ENCODE measurements at regions not wholly inside any gene's neighbourhood (a gene's known extent, or its start where the extent isn't known, plus 50 kb on each side); places are given as distances from the start of the nearest gene placed in this dataset.

DNA sequence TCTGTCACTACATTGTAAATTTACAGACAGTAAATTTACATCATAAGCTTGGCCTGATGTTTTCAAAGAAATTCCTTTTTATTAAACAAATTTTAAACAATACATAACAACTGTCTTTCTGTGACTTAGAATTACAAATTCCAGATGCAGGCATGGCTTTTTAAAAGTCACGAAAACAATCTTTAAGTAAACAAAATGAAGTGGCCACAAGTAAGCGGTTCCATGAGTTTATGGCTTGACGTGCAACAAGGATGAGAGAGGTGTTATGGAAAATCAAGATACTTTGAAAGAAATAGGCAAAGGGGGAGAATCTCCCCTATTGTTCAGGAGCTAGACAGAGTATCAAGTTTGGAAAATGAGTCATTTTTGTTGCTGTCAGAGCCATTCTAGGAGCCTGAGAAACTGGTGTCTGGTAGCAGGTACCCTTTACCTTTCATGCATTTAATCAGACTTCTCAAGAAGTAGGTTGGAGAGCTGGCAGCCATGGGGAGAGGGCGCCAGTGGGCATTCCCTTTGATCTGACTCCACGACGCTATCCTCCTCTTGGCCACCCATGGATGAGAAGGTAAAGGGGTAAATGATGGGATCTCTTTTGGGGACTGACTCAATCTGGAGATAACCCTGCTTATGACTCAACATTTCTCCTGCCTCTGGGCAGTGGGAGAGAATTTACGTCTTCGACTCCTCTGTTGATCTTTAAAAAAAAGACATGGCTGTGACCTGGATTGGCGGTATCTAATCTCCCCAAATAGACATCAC, 217.2 kb downstream of the SPRY1 start:
- Mint-ChIP-seq H3K27me3 (ENCODE audit: insufficient read depth) (peaks cover 4% of the 10 kb centered on the region), H3K4me1 (ENCODE audit: low read depth) (peaks cover 10% of the 10 kb centered on the region; the same call in 1 of the 2 replicates), H3K4me3 (no peak overlapping the region), H3K9me3 (no peaks in the 10 kb centered on the region), H3K36me3 (ENCODE audit: low read depth) (no peaks in the 10 kb centered on the region), H3K27ac (no peak overlapping the region)
- DNase-seq = no peak
- TF ChIP-seq, protein P1, sequence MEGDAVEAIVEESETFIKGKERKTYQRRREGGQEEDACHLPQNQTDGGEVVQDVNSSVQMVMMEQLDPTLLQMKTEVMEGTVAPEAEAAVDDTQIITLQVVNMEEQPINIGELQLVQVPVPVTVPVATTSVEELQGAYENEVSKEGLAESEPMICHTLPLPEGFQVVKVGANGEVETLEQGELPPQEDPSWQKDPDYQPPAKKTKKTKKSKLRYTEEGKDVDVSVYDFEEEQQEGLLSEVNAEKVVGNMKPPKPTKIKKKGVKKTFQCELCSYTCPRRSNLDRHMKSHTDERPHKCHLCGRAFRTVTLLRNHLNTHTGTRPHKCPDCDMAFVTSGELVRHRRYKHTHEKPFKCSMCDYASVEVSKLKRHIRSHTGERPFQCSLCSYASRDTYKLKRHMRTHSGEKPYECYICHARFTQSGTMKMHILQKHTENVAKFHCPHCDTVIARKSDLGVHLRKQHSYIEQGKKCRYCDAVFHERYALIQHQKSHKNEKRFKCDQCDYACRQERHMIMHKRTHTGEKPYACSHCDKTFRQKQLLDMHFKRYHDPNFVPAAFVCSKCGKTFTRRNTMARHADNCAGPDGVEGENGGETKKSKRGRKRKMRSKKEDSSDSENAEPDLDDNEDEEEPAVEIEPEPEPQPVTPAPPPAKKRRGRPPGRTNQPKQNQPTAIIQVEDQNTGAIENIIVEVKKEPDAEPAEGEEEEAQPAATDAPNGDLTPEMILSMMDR (IDR thresholded peaks at IDR 0.05) = no peak

DNA sequence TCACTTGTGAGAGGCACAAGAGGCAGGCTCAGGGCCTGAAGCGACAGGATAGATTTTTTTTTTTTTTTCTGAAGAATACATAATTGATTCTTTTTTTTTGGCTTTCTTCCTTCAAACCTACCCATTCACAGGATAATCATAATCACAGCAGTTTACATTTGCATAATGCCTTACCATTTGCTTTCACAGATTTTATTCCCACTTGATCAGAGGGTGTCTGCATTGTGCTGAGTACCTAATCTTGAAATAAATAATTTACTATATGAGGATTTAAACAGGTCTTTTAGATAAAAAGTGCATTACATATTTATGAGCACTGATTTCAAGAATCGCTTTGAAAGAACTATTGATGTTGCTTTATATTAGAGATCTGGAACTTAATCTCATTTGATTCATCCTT, 219.3 kb downstream of the SPRY1 start:
- Mint-ChIP-seq H3K4me1 (ENCODE audit: low read depth) (peaks cover 10% of the 10 kb centered on the region; the same call in 1 of the 2 replicates), H3K27ac (no peak overlapping the region), H3K36me3 (ENCODE audit: low read depth) (no peaks in the 10 kb centered on the region), H3K27me3 (ENCODE audit: insufficient read depth) (peaks cover 1% of the 10 kb centered on the region; the same call in 1 of the 2 replicates), H3K9me3 (no peaks in the 10 kb centered on the region), H3K4me3 (no peak overlapping the region)
- no peak for DNase-seq
- TF ChIP-seq, protein P1 (IDR thresholded peaks at IDR 0.05) = no peak

DNA sequence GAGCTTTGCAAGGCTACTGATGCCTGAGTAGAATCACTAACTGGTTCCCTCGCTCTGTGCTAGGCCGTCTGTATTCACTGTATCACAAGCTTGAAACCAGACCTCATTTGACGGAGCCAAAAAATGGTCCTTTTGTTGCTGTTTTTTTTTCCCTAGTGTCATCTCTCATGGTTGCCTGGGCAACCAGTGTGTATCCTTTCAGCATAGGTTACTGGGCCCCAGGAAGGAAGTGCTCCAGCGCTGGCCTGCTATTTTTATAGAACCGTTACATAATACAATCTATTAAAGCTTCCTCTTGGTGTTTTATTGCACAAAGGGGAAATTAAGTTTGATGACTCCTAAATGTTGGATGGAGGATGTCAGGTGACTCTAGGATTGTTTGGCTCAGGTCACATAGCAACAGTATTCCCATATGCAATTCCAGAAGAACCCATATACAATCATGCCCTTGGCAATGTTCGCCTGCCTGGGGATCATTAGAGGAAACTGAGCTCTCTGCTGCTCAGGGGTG, 220.4 kb downstream of the SPRY1 start:
- peak overlapping the region; percentile 40; the same call in 1 of the 2 replicates for H3K27ac Mint-ChIP-seq
- TF ChIP-seq, protein P1 (IDR thresholded peaks at IDR 0.05) = no peak
- no peaks in the 10 kb centered on the region for H3K36me3 Mint-ChIP-seq (ENCODE audit: low read depth)
- peak; percentile 53 for DNase-seq
- H3K4me1 Mint-ChIP-seq (ENCODE audit: low read depth) = peaks cover 10% of the 10 kb centered on the region; the same call in 1 of the 2 replicates
- no peak overlapping the region for H3K4me3 Mint-ChIP-seq
- H3K9me3 Mint-ChIP-seq = no peaks in the 10 kb centered on the region
- H3K27me3 Mint-ChIP-seq (ENCODE audit: insufficient read depth) = peaks cover 1% of the 10 kb centered on the region; the same call in 1 of the 2 replicates

DNA sequence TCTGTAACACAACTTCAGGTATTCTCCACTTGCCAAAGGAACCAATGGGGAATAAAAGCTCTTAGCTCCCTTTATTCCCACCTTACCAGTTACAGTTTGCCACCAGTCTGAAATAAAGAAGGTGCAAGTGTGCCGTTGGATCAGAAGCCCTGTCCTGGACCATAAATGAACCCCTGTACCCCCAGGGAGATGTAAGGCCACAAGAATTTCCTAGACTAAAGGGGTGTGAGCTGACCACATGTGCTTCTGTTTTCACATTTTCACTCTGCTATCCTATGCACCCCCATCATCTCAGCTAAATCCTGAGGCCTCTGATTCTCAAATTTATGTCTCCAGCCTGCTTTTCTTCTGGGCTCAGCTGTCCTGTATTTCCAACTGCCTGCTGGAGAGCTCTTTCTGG, 221.2 kb downstream of the SPRY1 start:
- H3K9me3 Mint-ChIP-seq = no peaks in the 10 kb centered on the region
- DNase-seq = no peak
- H3K27ac Mint-ChIP-seq = no peak overlapping the region
- peaks cover 10% of the 10 kb centered on the region; the same call in 1 of the 2 replicates for H3K4me1 Mint-ChIP-seq (ENCODE audit: low read depth)
- H3K4me3 Mint-ChIP-seq = no peak overlapping the region
- no peaks in the 10 kb centered on the region for H3K36me3 Mint-ChIP-seq (ENCODE audit: low read depth)
- TF ChIP-seq, protein P1 (IDR thresholded peaks at IDR 0.05) = no peak
- peaks cover 1% of the 10 kb centered on the region; the same call in 1 of the 2 replicates for H3K27me3 Mint-ChIP-seq (ENCODE audit: insufficient read depth)

DNA sequence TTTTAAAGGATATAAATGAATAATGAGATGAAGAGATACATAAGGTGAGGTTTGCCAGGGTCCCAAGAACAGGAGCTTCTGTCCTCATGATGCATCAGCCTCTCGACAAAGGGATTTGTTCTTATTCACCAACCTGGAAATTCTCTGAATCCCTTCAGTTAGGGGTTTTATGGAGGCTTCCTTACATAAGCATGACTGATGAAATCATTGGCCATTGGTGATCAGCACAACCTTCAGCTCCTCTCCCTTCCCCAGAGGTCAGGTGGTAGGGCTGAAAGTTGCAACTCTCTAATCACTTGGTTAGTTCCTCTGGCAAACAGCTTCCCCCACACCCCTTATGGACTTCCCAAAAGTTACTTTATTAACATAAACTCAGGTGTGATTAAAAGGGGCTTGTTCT, 222.0 kb downstream of the SPRY1 start:
- Mint-ChIP-seq H3K27ac (no peak overlapping the region), H3K27me3 (ENCODE audit: insufficient read depth) (peaks cover 1% of the 10 kb centered on the region; the same call in 1 of the 2 replicates), H3K36me3 (ENCODE audit: low read depth) (no peaks in the 10 kb centered on the region)

More for the DNA sequence above, 222.0 kb downstream of the SPRY1 start:
- DNase-seq = no peak
- peaks cover 8% of the 10 kb centered on the region; the same call in 1 of the 2 replicates for H3K4me1 Mint-ChIP-seq (ENCODE audit: low read depth)
- TF ChIP-seq, protein P1 (IDR thresholded peaks at IDR 0.05) = no peak
- H3K9me3 Mint-ChIP-seq = no peaks in the 10 kb centered on the region
- no peak overlapping the region for H3K4me3 Mint-ChIP-seq
